ENCODE measurements at regions not wholly inside any gene's neighbourhood (a gene's known extent, or its start where the extent isn't known, plus 50 kb on each side); places are given as distances from the start of the nearest gene placed in this dataset.

- no peak for DNase-seq (ENCODE audit: low spot score)
These were observed 172.9 kb upstream of the SETBP1 start for GRCh38 chr18:44507729-44508325.

DNA sequence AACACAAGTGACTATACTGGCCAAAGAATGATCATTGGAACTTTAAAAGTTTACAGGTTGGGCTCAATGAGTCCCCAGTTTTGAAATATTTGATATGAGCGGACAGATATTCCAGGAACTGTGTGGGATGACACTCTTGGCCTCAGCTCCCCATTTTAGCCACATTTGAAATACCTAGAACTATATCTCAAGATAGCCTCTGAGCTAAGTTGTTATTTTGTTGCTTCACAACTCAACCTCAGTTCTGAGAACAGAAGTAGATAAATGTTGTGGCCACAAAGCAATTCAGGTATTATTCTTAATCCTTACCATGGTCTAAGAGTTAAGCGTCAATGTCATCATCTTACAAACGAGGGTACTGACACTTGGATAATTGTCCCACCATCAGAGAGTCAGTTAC lies 172.2 kb upstream of the SETBP1 start:
- no peak for DNase-seq (ENCODE audit: low spot score)

DNA sequence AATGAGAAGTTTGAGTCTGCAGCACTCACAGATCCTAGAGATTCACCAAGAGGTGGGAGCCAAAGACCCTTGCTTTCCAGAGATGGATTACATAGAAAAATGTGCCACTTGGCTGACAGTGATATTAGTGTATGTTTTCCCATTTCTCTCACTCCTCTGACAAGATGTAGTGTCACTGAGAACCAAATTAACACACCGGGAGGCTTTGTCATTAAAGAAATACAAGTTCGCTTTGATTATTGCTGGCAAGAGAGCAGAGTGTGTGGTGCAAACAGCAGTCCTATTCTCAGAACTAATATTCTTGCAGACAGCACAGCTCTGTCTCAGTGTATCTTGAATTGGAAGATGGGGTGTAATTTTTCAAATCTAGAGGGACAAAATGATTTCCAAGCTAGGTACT lies 171.6 kb upstream of the SETBP1 start:
- DNase-seq (ENCODE audit: low spot score) = no peak

DNA sequence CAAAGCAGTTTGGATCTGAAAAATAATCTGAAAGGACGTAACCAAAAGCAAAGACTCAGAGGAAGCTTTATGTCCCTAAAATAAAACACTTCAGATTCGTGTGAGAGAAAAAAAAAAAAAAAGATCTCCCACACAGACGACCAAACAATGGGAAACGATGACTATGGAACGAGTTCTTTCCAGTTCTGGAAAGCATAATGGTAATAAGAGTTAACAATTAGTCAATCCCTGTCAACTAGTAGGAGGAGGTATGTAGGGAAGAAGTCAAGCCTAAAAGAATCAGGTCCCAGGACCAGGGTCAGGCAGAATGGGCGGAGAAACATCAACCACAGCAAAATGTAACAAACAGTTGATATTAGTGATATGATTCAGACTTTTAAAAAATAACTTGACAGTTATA lies 170.3 kb upstream of the SETBP1 start:
- no peak for DNase-seq (ENCODE audit: low spot score)

GRCh38 chr18:44513233-44513632 lies 167.5 kb upstream of the SETBP1 start:
- DNase-seq (ENCODE audit: low spot score) = no peak

DNA sequence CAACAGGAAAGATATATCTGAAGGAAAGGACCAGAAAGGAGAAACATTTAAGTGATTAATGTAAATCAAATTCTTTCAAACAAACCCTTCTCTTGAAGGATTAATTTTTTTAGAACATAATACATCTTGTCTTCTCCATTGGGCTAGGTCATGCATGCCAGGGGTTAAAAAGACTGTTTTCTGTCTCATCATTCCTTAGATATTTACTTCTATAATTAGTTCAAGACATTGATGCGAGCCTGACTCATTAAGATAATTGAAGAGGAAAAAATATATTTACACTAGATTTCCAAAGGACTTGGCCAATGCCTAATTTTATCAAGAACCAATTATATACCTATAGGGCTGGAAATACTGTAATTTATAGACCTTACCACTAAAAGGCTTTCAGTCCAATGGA lies 166.6 kb upstream of the SETBP1 start:
- no peak for DNase-seq (ENCODE audit: low spot score)

- DNase-seq (ENCODE audit: low spot score) = no peak
These were observed 165.9 kb upstream of the SETBP1 start for GRCh38 chr18:44514766-44515165.

- DNase-seq (ENCODE audit: low spot score) = no peak
These were observed 164.2 kb upstream of the SETBP1 start for GRCh38 chr18:44516450-44516849.

DNA sequence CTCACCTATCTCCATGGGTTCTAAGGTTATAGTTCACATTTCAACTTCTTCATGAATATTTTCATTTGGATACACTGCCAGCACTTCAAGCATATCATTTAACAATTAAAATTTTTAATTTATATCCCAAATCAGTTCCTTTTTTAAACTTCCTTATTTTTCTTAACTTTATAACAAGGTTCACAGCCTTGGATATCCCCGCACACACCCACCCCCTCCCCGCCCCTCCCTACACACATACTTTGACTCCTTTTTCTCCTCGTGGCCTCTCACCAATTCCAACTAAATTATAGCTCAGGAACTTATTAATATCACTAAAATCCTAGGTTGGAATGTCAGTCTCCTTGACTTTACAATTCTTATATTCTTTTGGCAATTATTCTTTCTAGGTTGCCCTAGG lies 163.6 kb upstream of the SETBP1 start:
- DNase-seq (ENCODE audit: low spot score) = no peak

DNA sequence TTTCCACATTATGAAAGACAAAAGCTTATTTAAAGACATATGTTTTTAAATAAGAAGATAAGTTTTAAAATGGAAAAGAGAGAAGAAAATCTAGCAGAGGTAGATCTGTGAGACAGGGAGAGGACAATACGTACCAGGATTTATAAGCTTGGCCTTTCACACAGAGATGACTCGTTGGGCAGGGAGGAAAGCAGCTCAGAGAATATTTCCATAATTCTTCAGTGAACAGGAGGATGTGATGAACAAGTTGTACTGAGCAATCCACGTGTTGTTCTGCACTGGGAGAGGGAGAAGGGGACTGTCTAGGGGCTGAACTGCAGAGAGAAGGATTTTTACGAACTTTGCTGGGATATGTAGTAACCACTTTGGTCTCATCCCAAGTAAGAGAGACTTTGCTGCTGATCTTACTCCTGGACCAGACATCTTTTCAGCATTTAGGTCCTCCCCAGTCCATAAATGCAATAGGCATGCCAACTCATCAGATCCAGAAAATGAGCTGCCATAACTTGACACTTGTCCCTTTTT lies 162.5 kb upstream of the SETBP1 start:
- no peak for DNase-seq (ENCODE audit: low spot score)

DNA sequence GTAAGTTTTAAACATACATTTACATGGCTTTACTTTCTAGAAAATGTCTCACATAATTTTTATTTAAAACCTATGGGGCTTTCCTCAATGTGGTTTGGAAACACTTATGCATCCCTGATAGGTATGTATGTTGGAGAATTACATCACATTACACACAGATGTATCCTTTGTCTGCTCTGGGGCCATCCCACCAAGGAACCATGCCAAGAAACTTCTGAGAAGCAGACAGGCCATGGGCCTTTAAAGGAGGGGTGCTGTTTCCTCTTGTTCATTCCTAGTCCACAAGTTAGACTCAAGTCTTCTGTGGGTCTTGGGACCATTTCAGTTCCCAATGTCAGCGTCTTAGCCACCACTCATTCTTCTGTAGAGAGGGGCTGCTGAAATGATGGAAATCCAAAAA lies 162.0 kb upstream of the SETBP1 start:
- DNase-seq (ENCODE audit: low spot score) = no peak

DNA sequence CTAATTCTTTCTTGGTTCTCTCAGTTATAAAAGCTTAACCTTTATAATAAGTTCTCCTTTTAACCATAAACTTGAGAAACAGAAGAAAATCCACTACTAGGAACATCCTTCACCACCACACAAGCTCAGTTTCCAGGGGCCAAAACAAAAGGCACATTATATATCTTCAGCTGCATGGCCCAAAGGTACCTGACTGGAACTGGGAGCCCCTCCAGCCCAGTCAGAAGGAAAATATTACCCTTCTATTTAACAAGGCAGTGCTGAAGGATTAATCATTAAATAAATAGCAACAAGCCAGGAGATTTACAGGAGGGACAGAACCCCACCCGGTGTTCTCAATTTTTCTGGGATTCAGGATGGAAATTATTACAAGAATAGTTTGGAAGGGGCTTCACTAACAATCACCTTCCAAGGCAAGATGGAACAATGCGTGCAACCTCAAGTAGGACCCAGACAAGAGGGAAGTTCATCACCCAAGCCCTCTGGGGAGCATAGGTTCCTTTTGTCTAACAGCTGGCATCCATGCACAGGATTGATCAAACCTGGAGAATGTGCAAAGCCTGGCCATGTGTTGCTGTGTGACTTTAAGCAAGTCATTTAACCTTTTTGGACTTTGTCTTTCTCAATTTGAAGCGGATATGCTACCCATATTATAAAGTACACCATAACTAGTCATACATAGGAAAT lies 159.6 kb upstream of the SETBP1 start:
- no peak for DNase-seq (ENCODE audit: low spot score)

GRCh38 chr18:44521668-44522022 lies 159.0 kb upstream of the SETBP1 start:
- DNase-seq (ENCODE audit: low spot score) = no peak

GRCh38 chr18:44526705-44527415 lies 153.8 kb upstream of the SETBP1 start:
- no peak for DNase-seq (ENCODE audit: low spot score)

DNA sequence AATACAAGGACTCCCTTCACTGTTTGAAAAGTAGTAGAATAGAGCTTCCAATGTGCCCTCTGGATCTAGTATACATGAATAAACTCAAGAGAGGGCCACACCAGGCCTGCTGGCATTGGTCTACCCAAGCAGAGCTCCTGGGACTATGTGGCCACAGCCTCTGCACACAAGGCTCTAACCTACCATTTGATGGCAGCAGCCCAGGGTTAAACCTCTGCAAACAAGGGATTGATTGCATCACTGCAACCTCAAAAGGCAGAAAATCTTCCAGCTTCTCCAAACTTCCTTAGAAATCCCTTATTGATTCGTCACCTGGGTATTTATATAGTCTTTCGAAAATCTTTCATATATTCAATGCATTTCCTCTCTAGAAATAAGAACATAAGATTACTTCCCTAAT lies 147.6 kb upstream of the SETBP1 start:
- no peak for DNase-seq (ENCODE audit: low spot score)

DNA sequence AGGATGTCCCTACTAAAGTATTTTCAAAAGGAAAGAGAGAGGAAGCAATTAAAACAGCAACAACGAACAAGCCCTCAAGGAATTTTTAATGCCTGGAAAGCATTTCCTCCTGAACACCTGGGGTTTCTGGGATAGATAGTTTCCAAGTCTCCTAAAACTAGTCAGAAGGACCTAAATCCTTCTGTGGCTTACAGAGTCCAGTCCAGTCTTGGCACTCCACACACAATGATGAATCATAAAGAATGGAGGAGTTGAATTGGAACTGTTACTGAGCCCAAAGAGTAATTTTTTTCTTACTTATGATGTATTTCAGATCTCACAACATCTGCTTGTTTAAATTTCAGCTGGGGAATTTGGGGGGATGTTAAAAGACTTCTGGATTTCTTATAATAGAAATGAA lies 144.6 kb upstream of the SETBP1 start:
- no peak for DNase-seq (ENCODE audit: low spot score)

DNA sequence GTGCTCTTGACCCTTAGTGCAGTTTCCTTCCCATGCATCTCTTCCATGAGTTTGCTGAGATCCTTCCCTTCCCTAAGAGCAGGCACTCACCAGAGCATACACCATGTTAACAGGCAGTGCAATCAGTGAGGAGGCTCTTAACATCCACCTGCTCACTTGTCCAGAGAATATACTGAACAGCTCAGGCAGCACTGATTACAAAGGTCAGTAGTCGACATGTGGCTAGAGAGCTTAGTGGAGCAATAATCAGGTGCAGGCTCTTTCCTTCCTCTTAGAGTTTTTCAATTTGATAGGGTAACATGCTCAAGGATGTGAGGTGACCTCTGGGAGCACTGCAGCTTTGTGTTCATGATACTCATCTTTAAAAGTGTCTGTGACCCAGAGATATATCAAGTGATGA lies 144.1 kb upstream of the SETBP1 start:
- DNase-seq (ENCODE audit: low spot score) = no peak

GRCh38 chr18:44537526-44537925 lies 143.2 kb upstream of the SETBP1 start:
- DNase-seq (ENCODE audit: low spot score) = no peak

DNA sequence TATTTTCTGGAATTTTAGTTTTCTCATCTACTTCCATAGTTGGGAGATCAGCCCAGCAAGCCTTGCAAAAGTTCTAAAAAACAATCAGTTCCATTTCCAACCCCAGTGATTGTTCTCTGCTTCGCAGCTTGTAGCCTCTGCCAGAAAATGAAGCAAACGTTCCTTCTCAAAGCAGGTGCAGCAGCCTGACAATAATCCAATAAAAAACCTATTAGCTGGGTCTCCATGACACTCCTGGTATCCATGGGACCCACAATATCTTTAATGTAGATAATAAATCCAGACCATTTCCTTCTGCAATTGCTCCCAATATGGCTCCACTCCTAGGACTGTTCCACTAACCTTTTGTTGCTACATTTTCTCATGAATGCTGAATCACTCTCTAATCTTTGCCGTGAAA lies 140.8 kb upstream of the SETBP1 start:
- no peak for DNase-seq (ENCODE audit: low spot score)

DNA sequence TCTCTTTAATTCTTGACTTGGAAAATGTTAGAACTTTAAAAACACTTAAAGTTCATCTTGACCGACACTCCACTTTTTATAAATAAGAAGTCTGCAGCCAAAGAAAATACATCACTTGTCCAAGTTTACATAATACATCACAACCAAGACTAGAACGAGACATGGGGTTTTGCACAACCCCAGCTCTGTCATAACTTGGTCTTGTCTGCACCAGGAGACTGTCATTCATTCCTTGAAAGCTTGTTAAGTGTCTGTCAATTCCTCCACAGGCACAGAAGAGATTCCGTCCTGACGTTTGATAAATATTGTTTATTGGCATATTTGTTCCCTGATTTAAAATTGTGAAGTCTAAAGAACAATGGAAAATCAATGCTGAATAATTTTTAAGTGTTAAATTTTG lies 139.5 kb upstream of the SETBP1 start:
- no peak for DNase-seq (ENCODE audit: low spot score)

DNA sequence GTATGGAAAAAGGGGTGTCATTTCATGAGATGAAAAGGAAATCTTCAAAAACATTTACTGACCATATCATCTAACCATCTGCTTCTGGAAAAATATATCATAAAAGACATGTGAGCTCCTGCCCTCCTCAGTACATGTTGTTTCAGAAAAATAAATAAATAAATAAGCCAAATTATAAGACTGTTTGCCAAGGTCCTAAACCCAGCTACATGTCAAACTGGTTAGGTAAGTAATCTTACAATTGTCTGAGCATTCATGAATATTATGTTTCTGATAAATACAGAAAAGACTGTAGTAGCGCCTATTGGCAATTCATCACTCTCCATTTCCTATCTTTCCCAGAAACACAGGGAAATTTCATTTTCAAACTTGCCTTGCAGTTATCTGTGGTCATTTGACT lies 138.9 kb upstream of the SETBP1 start:
- no peak for DNase-seq (ENCODE audit: low spot score)

DNA sequence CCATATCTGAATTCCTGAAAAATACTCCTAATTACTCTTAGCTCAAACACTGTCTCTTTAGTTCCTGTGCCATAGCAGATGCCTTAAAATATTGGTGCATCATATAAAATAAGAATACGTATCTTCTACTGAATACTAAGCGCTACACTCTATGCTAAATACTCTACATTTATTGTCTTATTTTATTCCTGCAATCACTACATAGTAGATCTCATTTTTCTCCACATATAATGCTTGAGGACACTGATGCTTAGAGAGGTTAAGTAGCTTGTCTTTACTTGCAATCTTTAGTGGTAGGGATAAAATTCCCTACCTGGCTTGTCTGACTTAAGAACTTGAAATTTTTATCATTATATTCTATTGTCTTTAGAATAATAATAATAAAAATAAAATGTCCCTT lies 137.3 kb upstream of the SETBP1 start:
- no peak for DNase-seq (ENCODE audit: low spot score)

- no peak for DNase-seq (ENCODE audit: low spot score)
These were observed 135.2 kb upstream of the SETBP1 start for GRCh38 chr18:44545359-44545985.
